Esophagus muscularis mucosa (tissue), 3 donors: ENCODE measurements at regions not wholly inside any gene's neighbourhood (a gene's known extent, or its start where the extent isn't known, plus 50 kb on each side); places are given as distances from the start of the nearest gene placed in this dataset.

Experiments
- CTCF ChIP-seq, 3 experiments: fragments of 200-600 bp in 2 of 3; fragments of 450-650 bp in 1 of 3; sonication (generic) in 2 of 3; IDR thresholded peaks; one replicate each; pipeline ENCODE4 v1.5.1; 2017 to 2019; ENCODE audit warnings: antibody characterized with exemption in 3 of 3, mild to moderate bottlenecking in 2 of 3, moderate library complexity in 1 of 3
- EP300 ChIP-seq: sonication (generic); formaldehyde crosslinking; IDR thresholded peaks from one replicate; pipeline ENCODE4 v1.6.1; 2017; ENCODE audit warnings: antibody characterized with exemption

GRCh38 chr4:127482049-127482448 is 150.7 kb upstream of the INTU start:
- TF ChIP-seq CTCF (IDR thresholded peaks at IDR 0.05): no peak
- TF ChIP-seq EP300: no peak
